ENCODE measurements at regions not wholly inside any gene's neighbourhood (a gene's known extent, or its start where the extent isn't known, plus 50 kb on each side); places are given as distances from the start of the nearest gene placed in this dataset.

- TF ChIP-seq HMGXB3 (CRISPR knock-in tag; IDR thresholded peaks at IDR 0.05; ENCODE audit: borderline replicate concordance) = no peak
- TF ChIP-seq KDM2A (CRISPR knock-in tag; IDR thresholded peaks at IDR 0.05; ENCODE audit: borderline replicate concordance, low read depth) = no peak
- 0 out of 2 replicates have a peak, but pooled peaks have one; percentile 9 for TF ChIP-seq BCL6 (CRISPR knock-in tag; IDR thresholded peaks at IDR 0.05)
- TF ChIP-seq TCF7 (IDR thresholded peaks at IDR 0.05; ENCODE audit: low read depth) = peak; percentile 28; the same call in 1 of the 2 replicates
- no peak for TF ChIP-seq AGO1 (IDR thresholded peaks at IDR 0.05; ENCODE audit: low read depth, low read length, poor library complexity, severe bottlenecking)
- TF ChIP-seq SOX6 (IDR thresholded peaks at IDR 0.05) = no peak
- peak; percentile 16; the same call in 1 of the 2 replicates for TF ChIP-seq SOX6 (CRISPR knock-in tag; IDR thresholded peaks at IDR 0.05)
Measured at GRCh38 chr7:94856643-94857042, 50.8 kb upstream of the PPP1R9A start (continued).

Small RNAs in the stretch of these regions (small RNA-seq; reads per million reads assigned to genes)
- gene RN7SKP129 (ENCODE audit: insufficient read depth in 2 of 3, insufficient read length in 3 of 3, low read depth in 2 of 3, low replicate concordance in 1 of 3) = 0 reads per million in 3 experiments
- 0 reads per million in 3 experiments for gene RNU6-956P (ENCODE audit: insufficient read depth in 2 of 3, insufficient read length in 3 of 3, low read depth in 2 of 3, low replicate concordance in 1 of 3)
